ENCODE measurements at regions not wholly inside any gene's neighbourhood (a gene's known extent, or its start where the extent isn't known, plus 50 kb on each side); places are given as distances from the start of the nearest gene placed in this dataset.

- Histone ChIP-seq H3K27ac (replicated peaks in 1 of 4) (no peak overlapping the region), H3K27me3 (peaks cover 0 to 65% (median 0%) of the 10 kb centered on the region in 4 donors), H3K36me3 (no peaks in the 10 kb centered on the region), H3K4me1 (no peaks in the 10 kb centered on the region), H3K9me3 (peaks cover 0 to 4% (median 0%) of the 10 kb centered on the region in 4 donors), H3K4me3 (no peak overlapping the region)
- 72% methylated on average over 4 of the region's 7 CpGs for WGBS
- TF ChIP-seq EP300 (IDR thresholded peaks at IDR 0.05) (no peak), POLR2AphosphoS5 (IDR thresholded peaks at IDR 0.05) (no peak), CTCF (IDR thresholded peaks at IDR 0.05) (no peak), POLR2A (IDR thresholded peaks at IDR 0.05; ENCODE audit: low read depth) (no peak)
- peak; percentile 87 for DNase-seq (ENCODE audit: extremely low spot score)
- intact Hi-C loops (cut with DNase I) = no loop called here
These were observed 66.7 kb upstream of the GJB5 start for GRCh38 chr1:34688006-34688741.

- intact Hi-C loops (cut with DNase I) = no loop called here
- Histone ChIP-seq H3K27ac (replicated peaks in 1 of 4) (no peak overlapping the region), H3K4me3 (no peak overlapping the region), H3K9me3 (peaks cover 0 to 8% (median 2%) of the 10 kb centered on the region in 4 donors), H3K4me1 (no peaks in the 10 kb centered on the region), H3K36me3 (no peaks in the 10 kb centered on the region), H3K27me3 (peaks cover 0 to 69% (median 0%) of the 10 kb centered on the region in 4 donors)
- 55% methylated on average over 4 of the region's 4 CpGs for WGBS
- no peak for DNase-seq (ENCODE audit: extremely low spot score)
- TF ChIP-seq POLR2A (IDR thresholded peaks at IDR 0.05; ENCODE audit: low read depth) (no peak), CTCF (IDR thresholded peaks at IDR 0.05) (no peak), POLR2AphosphoS5 (IDR thresholded peaks at IDR 0.05) (no peak), EP300 (IDR thresholded peaks at IDR 0.05) (no peak)
These were observed 64.6 kb upstream of the GJB5 start for GRCh38 chr1:34690269-34690668.

GRCh38 chr1:34693081-34693480 is 61.8 kb upstream of the GJB5 start:
- TF ChIP-seq POLR2A (IDR thresholded peaks at IDR 0.05; ENCODE audit: low read depth) = no peak
- no peak for TF ChIP-seq EP300 (IDR thresholded peaks at IDR 0.05)
- no peak for TF ChIP-seq POLR2AphosphoS5 (IDR thresholded peaks at IDR 0.05)
- TF ChIP-seq CTCF (IDR thresholded peaks at IDR 0.05) = no peak

GRCh38 chr1:34694383-34694782 is 60.5 kb upstream of the GJB5 start:
- Histone ChIP-seq H3K36me3 (no peaks in the 10 kb centered on the region), H3K4me1 (no peaks in the 10 kb centered on the region), H3K27ac (replicated peaks in 1 of 4) (no peak overlapping the region), H3K9me3 (peaks cover 0 to 9% (median 0%) of the 10 kb centered on the region in 4 donors), H3K4me3 (no peak overlapping the region), H3K27me3 (peaks cover 0 to 53% (median 0%) of the 10 kb centered on the region in 4 donors)
- whole genome bisulfite sequencing = 88% methylated on average over 3 of the region's 3 CpGs
- intact Hi-C loops (cut with DNase I) = no loop called here
- peak; percentile 82 for DNase-seq (ENCODE audit: extremely low spot score)
- TF ChIP-seq CTCF (IDR thresholded peaks at IDR 0.05) = no peak
- TF ChIP-seq EP300 (IDR thresholded peaks at IDR 0.05) = no peak
- TF ChIP-seq POLR2AphosphoS5 (IDR thresholded peaks at IDR 0.05) = no peak

More at GRCh38 chr1:34693081-34693480, 61.8 kb upstream of the GJB5 start:
- intact Hi-C loops (cut with DNase I) = no loop called here
- Histone ChIP-seq H3K9me3 (peaks cover 0 to 9% (median 0%) of the 10 kb centered on the region in 4 donors), H3K36me3 (no peaks in the 10 kb centered on the region), H3K27me3 (peaks cover 0 to 59% (median 0%) of the 10 kb centered on the region in 4 donors), H3K27ac (replicated peaks in 1 of 4) (no peak overlapping the region), H3K4me1 (no peaks in the 10 kb centered on the region), H3K4me3 (no peak overlapping the region)
- WGBS = 100% methylated on average over 1 of the region's 2 CpGs
- DNase-seq (ENCODE audit: extremely low spot score) = peak; percentile 26

All from esophagus muscularis mucosa (tissue), 4 donors.